K562 (cell line): ENCODE measurements at regions not wholly inside any gene's neighbourhood (a gene's known extent, or its start where the extent isn't known, plus 50 kb on each side); places are given as distances from the start of the nearest gene placed in this dataset.

Source experiments
- ATAC-seq: fragments of 200-7000 bp; cut with Tn5 transposase; 3 replicates; pipeline ENCODE4 v1.9.1; 2020; ENCODE audit warnings: moderate library complexity
- BruUV-seq: library from RNA; stranded (reverse); fragments of 400-500 nt; replicated peaks from 2 replicates; lab custom pipeline; 2021; lab: Mats Ljungman, UMichigan
- CTCF ChIA-PET: fragments of 300-600 bp; formaldehyde crosslinking; extraction: SDS; loops from one replicate; lab custom pipeline; 2021; ENCODE audit warnings: low intra/inter-chr PET ratio; lab: Yijun Ruan, JAX
- POLR2A ChIA-PET: fragments of 300-600, 350-650 bp; sonication (Branson Sonifier 250); formaldehyde crosslinking; extraction: SDS; loops from one replicate; lab custom pipeline; 2021; ENCODE audit warnings: antibody characterized with exemption, inconsistent platforms; lab: Yijun Ruan, JAX
- DNase-seq, 4 experiments: peaks; one replicate each; pipeline versions ENCODE4 v3.0.0 to v3.0.0-alpha.2; 2011 to 2018; ENCODE audit warnings: low spot score in 3 of 4, mixed read lengths in 3 of 4; ENCODE audit errors: extremely low read depth in 1 of 4
- FAIRE-seq: peaks from 2 replicates; lab custom pipeline; 2011; peaks lifted over from hg19 to GRCh38; lab: Jason Lieb, UNC
- H2AFZ ChIP-seq: 2 replicates; pipeline ENCODE4 v1.6.0; 2011; ENCODE audit warnings: low read depth, low read length, control low read depth, inconsistent platforms
- H3K27ac ChIP-seq: fragments of 200-600 bp; 3 replicates; pipeline ENCODE4 v1.8.0; 2011; ENCODE audit warnings: low read depth, mild to moderate bottlenecking, control low read depth, inconsistent platforms, low read length, moderate library complexity, mixed read lengths; ENCODE audit errors: extremely low read depth
- H3K27me3 ChIP-seq, 2 experiments: fragments of 300-600 bp in 1 of 2; 2 replicates in 1 of 2; 3 replicates in 1 of 2; pipeline versions ENCODE4 v1.6.0 to v1.8.0; 2011; ENCODE audit warnings: inconsistent platforms in 2 of 2, low read length in 2 of 2, mild to moderate bottlenecking in 1 of 2, mixed read lengths in 1 of 2, moderate library complexity in 1 of 2; ENCODE audit not compliant: control insufficient read depth in 2 of 2, insufficient read depth in 2 of 2
- H3K36me3 ChIP-seq: fragments of 300-600 bp; 3 replicates; pipeline ENCODE4 v1.8.0; 2011; ENCODE audit warnings: mild to moderate bottlenecking, low read length, inconsistent platforms; ENCODE audit not compliant: control insufficient read depth, insufficient read depth
- H3K4me1 ChIP-seq, 2 experiments: fragments of 200-600 bp in 1 of 2; replicated peaks in 1 of 2; 2 replicates in 1 of 2; 3 replicates in 1 of 2; pipeline versions ENCODE4 v1.5.1 to v1.8.0; 2011; ENCODE audit warnings: inconsistent platforms in 2 of 2, low read length in 2 of 2, mild to moderate bottlenecking in 1 of 2, mixed read lengths in 1 of 2, moderate library complexity in 1 of 2; ENCODE audit not compliant: control insufficient read depth in 2 of 2, insufficient read depth in 2 of 2
- H3K4me2 ChIP-seq: 2 replicates; pipeline ENCODE4 v1.6.1; 2011; ENCODE audit warnings: low read length, control low read depth, inconsistent platforms, mixed read lengths; ENCODE audit not compliant: insufficient read depth
- H3K4me3 ChIP-seq: fragments of 200-600 bp; sonication (generic), shearing (Covaris generic); 2 replicates; pipeline ENCODE4 v1.5.1; 2016; ENCODE audit warnings: control low read depth, inconsistent platforms
- H3K79me2 ChIP-seq: fragments of 200-600 bp; 3 replicates; pipeline ENCODE4 v1.8.0; 2011; ENCODE audit warnings: low read length, inconsistent platforms; ENCODE audit not compliant: control insufficient read depth, insufficient read depth
- H3K9ac ChIP-seq, 2 experiments: 2 replicates each; pipeline versions ENCODE4 v1.6.0 to v1.6.1; 2011; ENCODE audit warnings: low read depth in 2 of 2, low read length in 2 of 2, control low read depth in 1 of 2, inconsistent platforms in 1 of 2, mild to moderate bottlenecking in 1 of 2, mixed read lengths in 1 of 2; ENCODE audit not compliant: insufficient read depth in 1 of 2
- H3K9me1 ChIP-seq: one replicate; pipeline ENCODE4 v1.6.0; 2011; ENCODE audit warnings: inconsistent platforms, mild to moderate bottlenecking, low read length, moderate library complexity; ENCODE audit not compliant: control insufficient read depth, insufficient read depth
- H3K9me3 ChIP-seq: replicated peaks from 2 replicates; pipeline ENCODE4 v1.5.1; 2011; ENCODE audit warnings: low read depth, low read length, inconsistent platforms; ENCODE audit not compliant: control insufficient read depth, insufficient read depth
- H4K20me1 ChIP-seq: replicated peaks from 2 replicates; pipeline ENCODE4 v1.6.1; 2011; ENCODE audit warnings: low read length, inconsistent platforms, mixed read lengths; ENCODE audit not compliant: control insufficient read depth, insufficient read depth
- ASH1L ChIP-seq: fragments of 450-650 bp; IDR thresholded peaks from 2 replicates; pipeline ENCODE4 v1.6.1; 2018; ENCODE audit warnings: borderline replicate concordance, mild to moderate bottlenecking, low read depth; ENCODE audit not compliant: partially characterized antibody
- ATF6 ChIP-seq: sonication (generic); formaldehyde crosslinking; IDR thresholded peaks from 2 replicates; pipeline ENCODE4 v1.4.0; 2020; ENCODE audit warnings: mild to moderate bottlenecking, missing genetic modification reagents
- CSDE1 ChIP-seq, 2 experiments: fragments of 450-650 bp; IDR thresholded peaks; 2 replicates each; pipeline ENCODE4 v1.6.1; 2016; ENCODE audit warnings: mild to moderate bottlenecking in 1 of 2
- LCOR ChIP-seq: sonication (generic); formaldehyde crosslinking; IDR thresholded peaks from 2 replicates; pipeline ENCODE4 v1.8.0; 2022; ENCODE audit warnings: mild to moderate bottlenecking, missing genetic modification reagents
- NR3C1 ChIP-seq: sonication (generic); formaldehyde crosslinking; IDR thresholded peaks from 2 replicates; pipeline ENCODE4 v1.8.1; 2022; ENCODE audit warnings: missing genetic modification reagents
- REST ChIP-seq, 2 experiments: fragments of 450-650 bp; formaldehyde crosslinking in 1 of 2; IDR thresholded peaks; 2 replicates each; pipeline versions ENCODE4 v1.4.0 to v1.6.1; 2014 to 2020; ENCODE audit warnings: mild to moderate bottlenecking in 2 of 2, borderline replicate concordance in 1 of 2, low read depth in 1 of 2
- SMAD2 ChIP-seq: fragments of 150-350 bp; IDR thresholded peaks from 2 replicates; pipeline ENCODE4 v1.6.1; 2014; ENCODE audit warnings: low read depth, mild to moderate bottlenecking, low read length
- SPI1 ChIP-seq: IDR thresholded peaks from 2 replicates; pipeline ENCODE4 v1.6.1; 2011; ENCODE audit warnings: low read depth, low read length, control low read depth, borderline replicate concordance
- TCF15 ChIP-seq: fragments of 250-450 bp; sonication (Bioruptor Pico); IDR thresholded peaks from 2 replicates; pipeline ENCODE4 v1.8.0; 2022; ENCODE audit warnings: moderate library complexity, mild to moderate bottlenecking, inconsistent platforms
- ZEB2 ChIP-seq: fragments of 450-650 bp; IDR thresholded peaks from 2 replicates; pipeline ENCODE4 v1.6.1; 2016
- ZNF511 ChIP-seq: sonication (generic); formaldehyde crosslinking; IDR thresholded peaks from 2 replicates; pipeline ENCODE4 v1.8.0; 2022; ENCODE audit warnings: mild to moderate bottlenecking, missing genetic modification reagents
- ZNF584 ChIP-seq: fragments of 200-800 bp; sonication (Bioruptor generic); IDR thresholded peaks from 2 replicates; pipeline ENCODE4 v1.6.1; 2016; ENCODE audit warnings: low read depth, mild to moderate bottlenecking, missing genetic modification characterization, missing compliant biosample characterization
- WGBS: fragments of 100-300 bp; shearing (Covaris generic); methylation state at CpG from one replicate; pipeline ENCODE4 v1.1.6; 2016; ENCODE audit warnings: low coverage, mixed read lengths; ENCODE audit not compliant: insufficient coverage; ENCODE audit errors: missing lambda C conversion rate; 5-methylcytosine and 5-hydroxymethylcytosine counted together
- in situ Hi-C: fragments of 300-500 bp; cut with MboI; formaldehyde crosslinking; loops from 4 replicates; pipeline ENCODE4 v1.15.0; 2018; ENCODE audit warnings: inconsistent platforms, mixed read lengths
- intact Hi-C: fragments of 100-400 bp; cut with micrococcal nuclease; formaldehyde crosslinking; loops from 2 replicates; pipeline ENCODE4 v1.14.2; 2022

- WGBS, result 0% methylated on average over 4 of the region's 6 CpGs
- DNase-seq (no peak), FAIRE-seq (no peak), ATAC-seq (no peak)
- H3K9me1 ChIP-seq, result no peaks in the 10 kb centered on the region
- no peaks in the 10 kb centered on the region for H4K20me1 ChIP-seq
- POLR2A ChIA-PET, result no interaction called here
- no peak overlapping the region for H3K4me2 ChIP-seq
- intact Hi-C loops, result no loop called here
- H3K79me2 ChIP-seq, result no peaks in the 10 kb centered on the region
- no peaks in the 10 kb centered on the region for H3K9me3 ChIP-seq
- no peak overlapping the region for H3K27ac ChIP-seq
- H3K36me3 ChIP-seq, result no peaks in the 10 kb centered on the region
- CTCF ChIA-PET, result no interaction called here
- in situ Hi-C loops, result no loop called here
- H3K9ac ChIP-seq, result no peak overlapping the region
- no peaks in the 10 kb centered on the region for H3K27me3 ChIP-seq
- no peaks in the 10 kb centered on the region for H3K4me1 ChIP-seq
- H2AFZ ChIP-seq, result no peak overlapping the region
- H3K4me3 ChIP-seq, result no peak overlapping the region
- no TSS peak for BruUV-seq
- TF ChIP-seq SMAD2, result no peak
- no peak for TF ChIP-seq ZNF584 (CRISPR knock-in tag)
- no peak for TF ChIP-seq ATF6 (CRISPR knock-in tag)
- TF ChIP-seq ZNF511 (CRISPR knock-in tag), result no peak
- TF ChIP-seq REST (IDR thresholded peaks at IDR 0.05; ENCODE audit: borderline replicate concordance), result no peak
- no peak for TF ChIP-seq REST (CRISPR knock-in tag; IDR thresholded peaks at IDR 0.05; ENCODE audit: low read depth)
- no peak for TF ChIP-seq ZEB2
- TF ChIP-seq TCF15, result no peak
- TF ChIP-seq ASH1L, result no peak
- no peak for TF ChIP-seq SPI1
- no peak for TF ChIP-seq LCOR (CRISPR knock-in tag)
- no peak for TF ChIP-seq NR3C1 (CRISPR knock-in tag)
- no peak for TF ChIP-seq CSDE1 (IDR thresholded peaks at IDR 0.05)
These were observed 211.0 kb downstream of the AMY1C start for GRCh38 chr1:103960710-103961109.
